ENCODE measurements at regions not wholly inside any gene's neighbourhood (a gene's known extent, or its start where the extent isn't known, plus 50 kb on each side); places are given as distances from the start of the nearest gene placed in this dataset.

GRCh38 chr13:76425935-76426334 is 460.3 kb downstream of the KCTD12 start:
- Histone ChIP-seq H2AFZ (ENCODE audit: insufficient read depth, low read length, poor library complexity) (no peak overlapping the region), H3K36me3 (ENCODE audit: control insufficient read depth in 1 of 2, insufficient read depth in 2 of 2, low read length in 2 of 2) (no peaks in the 10 kb centered on the region), H4K91ac (ENCODE audit: low read depth, low read length) (no peak overlapping the region), H3K4ac (ENCODE audit: low read depth, low read length) (no peak overlapping the region), H3K9ac (ENCODE audit: low read length) (no peak overlapping the region), H3K14ac (ENCODE audit: low read length) (no peak overlapping the region), H3K4me2 (ENCODE audit: low read length) (no peak overlapping the region), H2BK12ac (ENCODE audit: low read length) (no peak overlapping the region), H3K27me3 (ENCODE audit: insufficient read depth, low read length) (no peaks in the 10 kb centered on the region), H4K8ac (ENCODE audit: low read depth, low read length) (no peak overlapping the region), H3K79me2 (ENCODE audit: control insufficient read depth, insufficient read depth, low read length, poor library complexity) (no peaks in the 10 kb centered on the region), H3K27ac (ENCODE audit: low read depth, low read length) (no peak overlapping the region), H2BK5ac (ENCODE audit: low read depth, low read length, poor library complexity) (no peak overlapping the region), H2BK120ac (ENCODE audit: insufficient read depth, low read length, poor library complexity) (no peak overlapping the region), H3K9me3 (ENCODE audit: insufficient read depth, low read depth, low read length) (no peaks in the 10 kb centered on the region), H4K12ac (ENCODE audit: low read depth, low read length) (no peak overlapping the region), H3K4me1 (ENCODE audit: control insufficient read depth in 1 of 2, insufficient read depth in 2 of 2, low read length in 2 of 2) (no peaks in the 10 kb centered on the region), H3K23ac (ENCODE audit: low read length) (no peak overlapping the region), H3K4me3 (ENCODE audit: low read depth, low read length) (no peak overlapping the region), H3K79me1 (ENCODE audit: low read length) (no peaks in the 10 kb centered on the region), H3K18ac (ENCODE audit: low read length) (no peak overlapping the region), H2AK5ac (ENCODE audit: low read length) (no peak overlapping the region)
- WGBS (ENCODE audit: extremely low coverage, insufficient coverage, insufficient read length) = no CpG with 5 or more reads among the region's 2 CpGs
- no peak for DNase-seq

- Histone ChIP-seq H2BK120ac (ENCODE audit: insufficient read depth, low read length, poor library complexity) (no peak overlapping the region), H3K4me2 (ENCODE audit: low read length) (no peak overlapping the region), H2AFZ (ENCODE audit: insufficient read depth, low read length, poor library complexity) (no peak overlapping the region), H4K91ac (ENCODE audit: low read depth, low read length) (no peak overlapping the region), H2BK5ac (ENCODE audit: low read depth, low read length, poor library complexity) (no peak overlapping the region), H3K79me1 (ENCODE audit: low read length) (no peaks in the 10 kb centered on the region), H3K79me2 (ENCODE audit: control insufficient read depth, insufficient read depth, low read length, poor library complexity) (no peaks in the 10 kb centered on the region), H3K4me1 (ENCODE audit: control insufficient read depth in 1 of 2, insufficient read depth in 2 of 2, low read length in 2 of 2) (no peaks in the 10 kb centered on the region), H2BK12ac (ENCODE audit: low read length) (no peak overlapping the region), H3K9me3 (ENCODE audit: insufficient read depth, low read depth, low read length) (no peaks in the 10 kb centered on the region), H3K4me3 (ENCODE audit: low read depth, low read length) (no peak overlapping the region), H3K18ac (ENCODE audit: low read length) (no peak overlapping the region), H3K14ac (ENCODE audit: low read length) (no peak overlapping the region), H4K8ac (ENCODE audit: low read depth, low read length) (no peak overlapping the region), H2AK5ac (ENCODE audit: low read length) (no peak overlapping the region), H3K36me3 (ENCODE audit: control insufficient read depth in 1 of 2, insufficient read depth in 2 of 2, low read length in 2 of 2) (no peaks in the 10 kb centered on the region), H3K23ac (ENCODE audit: low read length) (no peak overlapping the region), H3K4ac (ENCODE audit: low read depth, low read length) (no peak overlapping the region), H4K12ac (ENCODE audit: low read depth, low read length) (no peak overlapping the region), H3K27me3 (ENCODE audit: insufficient read depth, low read length) (no peaks in the 10 kb centered on the region), H3K27ac (ENCODE audit: low read depth, low read length) (no peak overlapping the region), H3K9ac (ENCODE audit: low read length) (no peak overlapping the region)
- DNase-seq = no peak
- no CpG with 5 or more reads among the region's 3 CpGs for WGBS (ENCODE audit: extremely low coverage, insufficient coverage, insufficient read length)
Observed at GRCh38 chr13:76421011-76421410, 465.2 kb downstream of the KCTD12 start.

- Histone ChIP-seq H2AFZ (ENCODE audit: insufficient read depth, low read length, poor library complexity) (no peak overlapping the region), H3K4me3 (ENCODE audit: low read depth, low read length) (no peak overlapping the region), H3K23ac (ENCODE audit: low read length) (no peak overlapping the region), H4K8ac (ENCODE audit: low read depth, low read length) (no peak overlapping the region), H2BK5ac (ENCODE audit: low read depth, low read length, poor library complexity) (no peak overlapping the region), H3K14ac (ENCODE audit: low read length) (no peak overlapping the region), H3K27ac (ENCODE audit: low read depth, low read length) (no peak overlapping the region), H4K91ac (ENCODE audit: low read depth, low read length) (no peak overlapping the region), H3K9ac (ENCODE audit: low read length) (no peak overlapping the region), H2BK120ac (ENCODE audit: insufficient read depth, low read length, poor library complexity) (no peak overlapping the region), H3K27me3 (ENCODE audit: insufficient read depth, low read length) (no peaks in the 10 kb centered on the region), H3K9me3 (ENCODE audit: insufficient read depth, low read depth, low read length) (no peaks in the 10 kb centered on the region), H4K12ac (ENCODE audit: low read depth, low read length) (no peak overlapping the region), H3K79me1 (ENCODE audit: low read length) (no peaks in the 10 kb centered on the region), H2AK5ac (ENCODE audit: low read length) (no peak overlapping the region), H3K36me3 (ENCODE audit: control insufficient read depth in 1 of 2, insufficient read depth in 2 of 2, low read length in 2 of 2) (no peaks in the 10 kb centered on the region), H2BK12ac (ENCODE audit: low read length) (no peak overlapping the region), H3K4me2 (ENCODE audit: low read length) (no peak overlapping the region), H3K18ac (ENCODE audit: low read length) (no peak overlapping the region), H3K4me1 (ENCODE audit: control insufficient read depth in 1 of 2, insufficient read depth in 2 of 2, low read length in 2 of 2) (no peaks in the 10 kb centered on the region), H3K79me2 (ENCODE audit: control insufficient read depth, insufficient read depth, low read length, poor library complexity) (no peaks in the 10 kb centered on the region), H3K4ac (ENCODE audit: low read depth, low read length) (no peak overlapping the region)
- DNase-seq = no peak
- no CpG with 5 or more reads among the region's 2 CpGs for WGBS (ENCODE audit: extremely low coverage, insufficient coverage, insufficient read length)
Observed at GRCh38 chr13:76418404-76418803, 467.8 kb downstream of the KCTD12 start.

- H3K4me2 ChIP-seq (ENCODE audit: low read length) = no peak overlapping the region
- no peaks in the 10 kb centered on the region for H3K27me3 ChIP-seq (ENCODE audit: insufficient read depth, low read length)
- DNase-seq = no peak
- no peak overlapping the region for H3K23ac ChIP-seq (ENCODE audit: low read length)
- H4K91ac ChIP-seq (ENCODE audit: low read depth, low read length) = no peak overlapping the region
- H4K12ac ChIP-seq (ENCODE audit: low read depth, low read length) = no peak overlapping the region
- no peaks in the 10 kb centered on the region for H3K79me1 ChIP-seq (ENCODE audit: low read length)
- WGBS (ENCODE audit: extremely low coverage, insufficient coverage, insufficient read length) = no CpG with 5 or more reads among the region's 2 CpGs
- no peak overlapping the region for H3K4me3 ChIP-seq (ENCODE audit: low read depth, low read length)
- no peak overlapping the region for H3K4ac ChIP-seq (ENCODE audit: low read depth, low read length)
- no peak overlapping the region for H2BK12ac ChIP-seq (ENCODE audit: low read length)
- no peaks in the 10 kb centered on the region for H3K36me3 ChIP-seq (ENCODE audit: control insufficient read depth in 1 of 2, insufficient read depth in 2 of 2, low read length in 2 of 2)
- no peak overlapping the region for H2BK5ac ChIP-seq (ENCODE audit: low read depth, low read length, poor library complexity)
- no peak overlapping the region for H4K8ac ChIP-seq (ENCODE audit: low read depth, low read length)
- H3K18ac ChIP-seq (ENCODE audit: low read length) = no peak overlapping the region
- H3K9me3 ChIP-seq (ENCODE audit: insufficient read depth, low read depth, low read length) = no peaks in the 10 kb centered on the region
- no peak overlapping the region for H2AK5ac ChIP-seq (ENCODE audit: low read length)
- H3K14ac ChIP-seq (ENCODE audit: low read length) = no peak overlapping the region
- no peaks in the 10 kb centered on the region for H3K79me2 ChIP-seq (ENCODE audit: control insufficient read depth, insufficient read depth, low read length, poor library complexity)
- H3K27ac ChIP-seq (ENCODE audit: low read depth, low read length) = no peak overlapping the region
- no peak overlapping the region for H2BK120ac ChIP-seq (ENCODE audit: insufficient read depth, low read length, poor library complexity)
- no peaks in the 10 kb centered on the region for H3K4me1 ChIP-seq (ENCODE audit: control insufficient read depth in 1 of 2, insufficient read depth in 2 of 2, low read length in 2 of 2)
- no peak overlapping the region for H3K9ac ChIP-seq (ENCODE audit: low read length)
- no peak overlapping the region for H2AFZ ChIP-seq (ENCODE audit: insufficient read depth, low read length, poor library complexity)
Observed at GRCh38 chr13:76414320-76414719, 471.9 kb downstream of the KCTD12 start.

GRCh38 chr13:76406243-76406642 is 480.0 kb downstream of the KCTD12 start:
- Histone ChIP-seq H2AK5ac (ENCODE audit: low read length) (no peak overlapping the region), H3K4me2 (ENCODE audit: low read length) (no peak overlapping the region)

More at GRCh38 chr13:76406243-76406642, 480.0 kb downstream of the KCTD12 start:
- H4K12ac ChIP-seq (ENCODE audit: low read depth, low read length) = no peak overlapping the region
- H3K4me1 ChIP-seq (ENCODE audit: control insufficient read depth in 1 of 2, insufficient read depth in 2 of 2, low read length in 2 of 2) = no peaks in the 10 kb centered on the region
- H2BK120ac ChIP-seq (ENCODE audit: insufficient read depth, low read length, poor library complexity) = no peak overlapping the region
- no peak overlapping the region for H3K9ac ChIP-seq (ENCODE audit: low read length)
- no peaks in the 10 kb centered on the region for H3K36me3 ChIP-seq (ENCODE audit: control insufficient read depth in 1 of 2, insufficient read depth in 2 of 2, low read length in 2 of 2)
- H3K9me3 ChIP-seq (ENCODE audit: insufficient read depth, low read depth, low read length) = no peaks in the 10 kb centered on the region
- no peak overlapping the region for H2BK5ac ChIP-seq (ENCODE audit: low read depth, low read length, poor library complexity)
- H2AFZ ChIP-seq (ENCODE audit: insufficient read depth, low read length, poor library complexity) = no peak overlapping the region
- no peak overlapping the region for H3K27ac ChIP-seq (ENCODE audit: low read depth, low read length)
- H3K23ac ChIP-seq (ENCODE audit: low read length) = no peak overlapping the region
- no peak overlapping the region for H3K4ac ChIP-seq (ENCODE audit: low read depth, low read length)
- H4K91ac ChIP-seq (ENCODE audit: low read depth, low read length) = no peak overlapping the region
- H3K79me2 ChIP-seq (ENCODE audit: control insufficient read depth, insufficient read depth, low read length, poor library complexity) = no peaks in the 10 kb centered on the region
- no peak for DNase-seq
- no peak overlapping the region for H3K4me3 ChIP-seq (ENCODE audit: low read depth, low read length)
- H3K79me1 ChIP-seq (ENCODE audit: low read length) = no peaks in the 10 kb centered on the region
- H3K14ac ChIP-seq (ENCODE audit: low read length) = no peak overlapping the region
- H3K27me3 ChIP-seq (ENCODE audit: insufficient read depth, low read length) = no peaks in the 10 kb centered on the region
- no peak overlapping the region for H4K8ac ChIP-seq (ENCODE audit: low read depth, low read length)
- no peak overlapping the region for H2BK12ac ChIP-seq (ENCODE audit: low read length)
- H3K18ac ChIP-seq (ENCODE audit: low read length) = no peak overlapping the region

All from trophoblast cell (in vitro differentiated cells and primary cell).